K562 (cell line): ENCODE measurements at regions not wholly inside any gene's neighbourhood (a gene's known extent, or its start where the extent isn't known, plus 50 kb on each side); places are given as distances from the start of the nearest gene placed in this dataset.
A peak's percentile ranks its signal among the peaks of the same experiment; 100 is the strongest.
"Not testable (repeated sequence)": the region's sequence is repeated elsewhere in the genome, so short reads cannot be mapped to it uniquely, and the experiment has no call there.

Experiments used
- ATAC-seq: fragments of 200-7000 bp; cut with Tn5 transposase; 3 replicates; pipeline ENCODE4 v1.9.1; 2020; ENCODE audit warnings: moderate library complexity
- BruUV-seq: library from RNA; stranded (reverse); fragments of 400-500 nt; replicated peaks from 2 replicates; lab custom pipeline; 2021; lab: Mats Ljungman, UMichigan
- CTCF ChIA-PET: fragments of 300-600 bp; formaldehyde crosslinking; extraction: SDS; loops from one replicate; lab custom pipeline; 2021; ENCODE audit warnings: low intra/inter-chr PET ratio; lab: Yijun Ruan, JAX
- POLR2A ChIA-PET: fragments of 300-600, 350-650 bp; sonication (Branson Sonifier 250); formaldehyde crosslinking; extraction: SDS; loops from one replicate; lab custom pipeline; 2021; ENCODE audit warnings: antibody characterized with exemption, inconsistent platforms; lab: Yijun Ruan, JAX
- DNase-seq, 4 experiments: peaks; one replicate each; pipeline versions ENCODE4 v3.0.0 to v3.0.0-alpha.2; 2011 to 2018; ENCODE audit warnings: low spot score in 3 of 4, mixed read lengths in 3 of 4; ENCODE audit errors: extremely low read depth in 1 of 4
- FAIRE-seq: peaks from 2 replicates; lab custom pipeline; 2011; peaks lifted over from hg19 to GRCh38; lab: Jason Lieb, UNC
- H2AFZ ChIP-seq: 2 replicates; pipeline ENCODE4 v1.6.0; 2011; ENCODE audit warnings: low read depth, low read length, control low read depth, inconsistent platforms
- H3K27ac ChIP-seq: fragments of 200-600 bp; 3 replicates; pipeline ENCODE4 v1.8.0; 2011; ENCODE audit warnings: low read depth, mild to moderate bottlenecking, control low read depth, inconsistent platforms, low read length, moderate library complexity, mixed read lengths; ENCODE audit errors: extremely low read depth
- H3K27me3 ChIP-seq, 2 experiments: fragments of 300-600 bp in 1 of 2; 2 replicates in 1 of 2; 3 replicates in 1 of 2; pipeline versions ENCODE4 v1.6.0 to v1.8.0; 2011; ENCODE audit warnings: inconsistent platforms in 2 of 2, low read length in 2 of 2, mild to moderate bottlenecking in 1 of 2, mixed read lengths in 1 of 2, moderate library complexity in 1 of 2; ENCODE audit not compliant: control insufficient read depth in 2 of 2, insufficient read depth in 2 of 2
- H3K36me3 ChIP-seq: fragments of 300-600 bp; 3 replicates; pipeline ENCODE4 v1.8.0; 2011; ENCODE audit warnings: mild to moderate bottlenecking, low read length, inconsistent platforms; ENCODE audit not compliant: control insufficient read depth, insufficient read depth
- H3K4me1 ChIP-seq, 2 experiments: fragments of 200-600 bp in 1 of 2; replicated peaks in 1 of 2; 2 replicates in 1 of 2; 3 replicates in 1 of 2; pipeline versions ENCODE4 v1.5.1 to v1.8.0; 2011; ENCODE audit warnings: inconsistent platforms in 2 of 2, low read length in 2 of 2, mild to moderate bottlenecking in 1 of 2, mixed read lengths in 1 of 2, moderate library complexity in 1 of 2; ENCODE audit not compliant: control insufficient read depth in 2 of 2, insufficient read depth in 2 of 2
- H3K4me2 ChIP-seq: 2 replicates; pipeline ENCODE4 v1.6.1; 2011; ENCODE audit warnings: low read length, control low read depth, inconsistent platforms, mixed read lengths; ENCODE audit not compliant: insufficient read depth
- H3K4me3 ChIP-seq: fragments of 200-600 bp; sonication (generic), shearing (Covaris generic); 2 replicates; pipeline ENCODE4 v1.5.1; 2016; ENCODE audit warnings: control low read depth, inconsistent platforms
- H3K79me2 ChIP-seq: fragments of 200-600 bp; 3 replicates; pipeline ENCODE4 v1.8.0; 2011; ENCODE audit warnings: low read length, inconsistent platforms; ENCODE audit not compliant: control insufficient read depth, insufficient read depth
- H3K9ac ChIP-seq, 2 experiments: 2 replicates each; pipeline versions ENCODE4 v1.6.0 to v1.6.1; 2011; ENCODE audit warnings: low read depth in 2 of 2, low read length in 2 of 2, control low read depth in 1 of 2, inconsistent platforms in 1 of 2, mild to moderate bottlenecking in 1 of 2, mixed read lengths in 1 of 2; ENCODE audit not compliant: insufficient read depth in 1 of 2
- H3K9me1 ChIP-seq: one replicate; pipeline ENCODE4 v1.6.0; 2011; ENCODE audit warnings: inconsistent platforms, mild to moderate bottlenecking, low read length, moderate library complexity; ENCODE audit not compliant: control insufficient read depth, insufficient read depth
- H3K9me3 ChIP-seq: replicated peaks from 2 replicates; pipeline ENCODE4 v1.5.1; 2011; ENCODE audit warnings: low read depth, low read length, inconsistent platforms; ENCODE audit not compliant: control insufficient read depth, insufficient read depth
- H4K20me1 ChIP-seq: replicated peaks from 2 replicates; pipeline ENCODE4 v1.6.1; 2011; ENCODE audit warnings: low read length, inconsistent platforms, mixed read lengths; ENCODE audit not compliant: control insufficient read depth, insufficient read depth
- CTCF ChIP-seq, 3 experiments: IDR thresholded peaks in 2 of 3; conservative IDR thresholded peaks in 1 of 3; 2 replicates each; pipeline ENCODE4 v1.5.1; 2011 to 2012; ENCODE audit warnings: low read length in 3 of 3, mild to moderate bottlenecking in 3 of 3, control low read depth in 2 of 3, improper control_type of control experiment in 1 of 3, inconsistent platforms in 1 of 3, low read depth in 1 of 3, mixed read lengths in 1 of 3, moderate library complexity in 1 of 3; ENCODE audit not compliant: insufficient read depth in 2 of 3
- RAD21 ChIP-seq, 2 experiments: fragments of 250-450 bp in 1 of 2; fragments of 450-650 bp in 1 of 2; sonication (Bioruptor Pico) in 1 of 2; formaldehyde crosslinking in 1 of 2; IDR thresholded peaks in 1 of 2; conservative IDR thresholded peaks in 1 of 2; 2 replicates each; pipeline versions ENCODE4 v1.4.0 to v1.8.0; 2020 to 2022; ENCODE audit warnings: mild to moderate bottlenecking in 2 of 2, moderate library complexity in 1 of 2
- SMC3 ChIP-seq: conservative IDR thresholded peaks from 2 replicates; pipeline ENCODE4 v1.6.1; 2011; ENCODE audit warnings: low read depth, low read length, improper control_type of control experiment; ENCODE audit not compliant: insufficient read depth
- ZNF174 ChIP-seq: fragments of 250-450 bp; sonication (Bioruptor Pico); IDR thresholded peaks from 2 replicates; pipeline ENCODE4 v1.4.0; 2020; ENCODE audit warnings: mild to moderate bottlenecking
- WGBS: fragments of 100-300 bp; shearing (Covaris generic); methylation state at CpG from one replicate; pipeline ENCODE4 v1.1.6; 2016; ENCODE audit warnings: low coverage, mixed read lengths; ENCODE audit not compliant: insufficient coverage; ENCODE audit errors: missing lambda C conversion rate; 5-methylcytosine and 5-hydroxymethylcytosine counted together
- in situ Hi-C: fragments of 300-500 bp; cut with MboI; formaldehyde crosslinking; loops from 4 replicates; pipeline ENCODE4 v1.15.0; 2018; ENCODE audit warnings: inconsistent platforms, mixed read lengths
- intact Hi-C: fragments of 100-400 bp; cut with micrococcal nuclease; formaldehyde crosslinking; loops from 2 replicates; pipeline ENCODE4 v1.14.2; 2022

- ATAC-seq: peak; percentile 72; the same call in 2 of the 3 replicates
- BruUV-seq: no TSS peak
- CTCF ChIA-PET: no interaction called here
- H3K9ac ChIP-seq: no peak overlapping the region
- H3K4me2 ChIP-seq: no peak overlapping the region
- no peak overlapping the region for H2AFZ ChIP-seq
- peak; percentile 32 to 40 (median 32); a peak in 4 of 6 replicates for TF ChIP-seq CTCF (IDR thresholded peaks at IDR 0.05 in 2 of 3, conservative IDR thresholded peaks at IDR 0.05 in 1 of 3; ENCODE audit: insufficient read depth in 2 of 3, low read depth in 1 of 3, low read length in 3 of 3)
- TF ChIP-seq RAD21 (CRISPR knock-in tag; conservative IDR thresholded peaks at IDR 0.05 in 1 of 2, IDR thresholded peaks at IDR 0.05 in 1 of 2): peak in 1 of 2 experiments; percentile 13; a peak in 1 of 4 replicates
- no peak for TF ChIP-seq ZNF174
- TF ChIP-seq SMC3: peak; percentile 29; the same call in 1 of the 2 replicates
- TF ChIP-seq, all 486 proteins: peak for 3
- intact Hi-C loops (no loop called here), in situ Hi-C loops (no loop called here)
- FAIRE-seq: no peak
- H3K27ac ChIP-seq: no peak overlapping the region
- H3K9me3 ChIP-seq: no peaks in the 10 kb centered on the region
- H3K4me1 ChIP-seq: no peaks in the 10 kb centered on the region
- DNase-seq: peak; percentile 10 to 17 (median 14)
- no peaks in the 10 kb centered on the region for H3K79me2 ChIP-seq
- WGBS: 5% methylated on average over 10 of the region's 27 CpGs
- POLR2A ChIA-PET: no interaction called here
- H3K36me3 ChIP-seq: no peaks in the 10 kb centered on the region
- H3K27me3 ChIP-seq: no peaks in the 10 kb centered on the region
- H4K20me1 ChIP-seq: no peaks in the 10 kb centered on the region
- H3K4me3 ChIP-seq: no peak overlapping the region
- H3K9me1 ChIP-seq: no peaks in the 10 kb centered on the region
These were observed 423.0 kb downstream of the DIRAS2 start for GRCh38 chr9:90219548-90220118.

GRCh38 chr9:90221899-90222298 lies 420.7 kb downstream of the DIRAS2 start:
- FAIRE-seq, H3K9me3 ChIP-seq, in situ Hi-C loops, H3K27ac ChIP-seq, H3K27me3 ChIP-seq, H3K9ac ChIP-seq, POLR2A ChIA-PET, CTCF ChIA-PET, H4K20me1 ChIP-seq, H3K9me1 ChIP-seq, DNase-seq, BruUV-seq, H3K79me2 ChIP-seq, intact Hi-C loops, H3K36me3 ChIP-seq, H3K4me3 ChIP-seq, ATAC-seq, H3K4me2 ChIP-seq, H3K4me1 ChIP-seq, H2AFZ ChIP-seq: not testable (repeated sequence)
- WGBS: 10% methylated on average over 2 of the region's 18 CpGs
